HG03159 (cell line): ENCODE measurements at regions not wholly inside any gene's neighbourhood (a gene's known extent, or its start where the extent isn't known, plus 50 kb on each side); places are given as distances from the start of the nearest gene placed in this dataset.

Experiments used
- ATAC-seq: cut with Tn5 transposase; IDR thresholded peaks from one replicate; pipeline ENCODE4 v1.9.1; 2021; ENCODE audit warnings: mild to moderate bottlenecking, moderate library complexity; ENCODE audit not compliant: unreplicated experiment

DNA sequence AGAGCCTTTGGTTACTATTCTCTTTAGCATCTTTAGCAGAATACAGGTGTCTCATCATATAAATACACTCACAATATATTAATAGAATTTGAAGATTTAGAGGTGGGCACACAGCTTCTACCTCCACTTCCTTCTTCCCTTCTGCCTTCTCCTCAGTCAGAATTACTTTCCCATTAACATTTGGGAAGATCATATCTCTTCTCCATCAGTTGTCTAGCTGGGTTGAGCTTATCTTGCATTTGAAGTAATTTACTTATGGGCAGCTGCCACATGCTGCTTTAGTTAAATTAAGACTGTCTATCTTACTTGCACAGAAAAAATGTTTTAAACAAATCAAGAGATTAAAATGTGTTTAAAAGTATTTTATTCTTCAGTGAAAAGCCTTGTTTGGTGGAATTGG, 110.1 kb upstream of the ASIC2 start:
- no peak for ATAC-seq

DNA sequence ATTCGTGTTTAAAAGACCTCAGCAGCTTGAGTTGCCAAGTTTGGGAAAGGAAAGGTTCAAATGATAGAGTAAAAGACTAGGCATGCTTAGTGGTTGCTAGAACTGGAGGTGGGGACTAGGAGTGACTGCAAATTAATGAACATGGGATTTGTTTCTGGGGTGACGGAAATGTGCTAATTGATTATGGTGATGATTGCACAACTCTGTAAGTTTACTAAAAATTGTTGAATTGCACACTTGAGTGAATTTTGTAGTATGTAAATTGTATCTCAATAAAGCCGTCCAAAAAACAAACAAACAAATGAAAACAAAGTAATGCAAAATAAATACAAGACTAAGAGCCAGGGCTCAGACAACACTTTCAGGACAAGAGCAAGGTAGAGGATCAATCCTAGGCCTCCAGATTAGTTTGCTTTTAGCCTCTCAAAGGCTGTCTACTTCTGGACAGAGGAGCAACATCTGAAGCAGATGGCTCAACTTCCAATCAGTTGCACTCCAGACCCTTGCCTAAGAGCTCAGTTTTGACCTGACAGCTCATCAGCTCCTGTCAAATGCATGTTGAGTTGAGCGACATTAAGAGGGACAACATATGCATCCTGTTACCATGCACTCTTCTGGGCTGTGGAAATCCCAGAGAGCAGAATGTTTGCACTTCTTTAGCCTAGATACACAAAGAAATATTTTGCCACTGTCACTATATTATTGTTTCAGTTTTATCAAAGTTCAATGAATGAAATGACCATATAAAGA, 111.2 kb upstream of the ASIC2 start:
- no peak for ATAC-seq

DNA sequence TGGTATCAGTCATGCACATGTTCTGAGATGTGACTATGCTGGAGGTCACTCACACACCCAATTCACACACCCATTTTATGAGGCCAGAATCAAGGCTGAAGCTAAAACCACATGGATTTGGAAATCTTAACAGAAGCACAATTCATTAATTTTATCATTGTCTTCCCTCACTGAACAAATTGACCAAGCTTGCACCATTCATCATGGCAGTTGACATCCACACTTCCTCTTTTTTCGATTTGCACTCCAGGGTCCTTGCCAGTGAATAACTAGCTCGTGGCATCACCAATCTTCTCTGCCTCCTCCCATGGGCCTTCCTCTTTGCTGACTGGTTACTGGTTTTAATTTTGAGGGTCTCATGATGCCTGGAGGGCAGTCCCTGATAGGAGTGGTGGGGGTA, 123.0 kb upstream of the ASIC2 start:
- no peak for ATAC-seq

DNA sequence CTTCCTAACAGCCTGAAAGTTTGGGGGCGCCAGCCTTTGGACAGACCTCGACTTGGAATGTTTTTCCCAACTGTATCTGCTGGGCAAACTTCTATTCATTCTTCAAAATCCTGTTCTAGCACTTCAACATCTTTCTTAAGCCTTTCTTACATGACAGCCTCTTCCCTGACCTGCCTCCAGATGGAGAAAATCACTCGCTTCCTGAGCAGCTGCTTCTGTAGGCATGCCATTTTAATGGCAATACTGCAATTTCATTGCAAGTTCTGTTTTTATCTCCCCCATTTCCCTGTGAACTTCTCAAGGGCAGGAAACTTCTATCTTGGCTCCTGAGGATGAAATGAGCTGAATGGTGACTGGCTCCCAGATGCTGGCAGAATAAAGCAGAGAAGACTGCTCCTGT, 128.8 kb upstream of the ASIC2 start:
- no peak for ATAC-seq

DNA sequence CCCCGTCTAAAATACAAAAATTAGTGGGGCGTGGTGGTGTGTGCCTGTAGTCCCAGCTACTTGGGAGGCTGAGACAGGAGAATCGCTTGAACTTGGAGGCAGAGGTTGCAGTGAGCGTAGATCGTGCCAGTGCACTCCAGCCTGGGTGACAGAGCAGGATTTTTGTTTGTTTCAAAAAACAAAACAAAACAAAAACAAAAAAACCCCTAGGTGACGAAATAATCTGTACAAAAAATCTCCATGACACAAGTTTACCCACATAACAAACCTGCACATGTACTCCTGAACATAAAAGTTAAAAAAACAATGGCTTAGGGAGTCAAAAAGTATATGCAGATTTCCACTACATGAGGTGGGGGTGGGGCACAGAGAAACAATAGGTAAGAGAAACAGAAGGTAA, 140.5 kb upstream of the ASIC2 start:
- no peak for ATAC-seq

DNA sequence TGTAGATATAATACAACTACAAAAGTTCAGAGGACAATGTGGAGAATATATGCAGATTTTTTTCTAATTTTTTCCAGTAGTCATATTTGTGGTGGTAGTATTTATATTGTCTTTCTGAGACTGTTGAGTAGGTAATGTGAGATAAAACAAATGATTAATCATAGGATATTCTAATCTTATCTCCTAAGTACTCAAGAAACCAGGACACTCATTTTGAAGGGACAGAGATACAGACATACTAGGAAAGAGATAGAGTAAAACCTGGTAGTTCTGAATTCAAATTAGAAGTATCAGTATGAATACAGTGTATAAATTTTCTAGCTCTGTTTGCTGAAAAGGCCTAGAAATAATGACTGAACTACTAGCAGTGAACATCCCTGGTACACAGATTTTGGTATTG, 141.7 kb upstream of the ASIC2 start:
- no peak for ATAC-seq

DNA sequence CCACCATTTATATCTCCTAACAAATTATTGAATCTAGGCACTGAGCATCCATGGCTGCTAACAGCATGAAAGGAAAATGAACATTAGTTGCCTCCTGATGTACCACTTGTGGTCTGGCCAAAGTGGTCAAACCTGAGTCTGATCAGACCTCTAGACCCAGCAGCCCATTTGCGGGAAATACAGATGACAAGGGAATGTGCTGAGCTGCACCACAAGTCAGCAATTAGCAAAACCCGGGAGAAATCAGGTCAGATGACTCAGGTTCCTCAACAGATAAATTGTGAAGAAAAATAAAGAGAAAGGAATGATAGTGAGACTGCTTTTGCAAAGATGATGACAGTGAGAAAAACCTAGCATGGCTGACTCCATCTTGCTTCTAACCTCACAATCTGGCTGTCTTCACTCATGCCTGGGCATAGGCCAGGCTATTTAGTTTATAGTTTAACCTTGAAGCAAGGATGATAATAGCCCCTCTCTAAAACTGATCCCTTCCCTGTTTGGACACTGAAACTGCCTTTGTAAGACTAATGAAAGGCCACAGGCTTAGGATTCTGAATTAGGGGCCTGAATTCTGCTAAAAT, 142.7 kb upstream of the ASIC2 start:
- no peak for ATAC-seq

DNA sequence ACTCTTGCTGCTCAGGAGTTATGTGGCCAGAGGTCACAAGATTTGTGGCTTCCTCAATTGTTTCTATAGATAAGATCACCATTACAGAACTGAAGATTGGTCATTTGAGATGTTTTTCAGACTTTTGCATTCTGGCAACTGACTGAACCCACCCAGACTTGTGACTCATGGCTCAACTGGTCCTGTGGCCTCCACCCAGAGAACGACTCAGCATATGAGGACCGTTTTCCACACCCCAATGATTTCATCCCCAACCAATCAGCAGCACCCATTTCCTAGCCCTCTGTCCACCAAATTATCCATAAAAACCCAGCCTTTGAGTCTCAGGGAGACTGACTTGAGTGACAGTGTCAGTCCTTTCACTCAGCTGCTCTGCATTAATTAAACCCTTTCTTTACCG, 143.2 kb upstream of the ASIC2 start:
- ATAC-seq: no peak

DNA sequence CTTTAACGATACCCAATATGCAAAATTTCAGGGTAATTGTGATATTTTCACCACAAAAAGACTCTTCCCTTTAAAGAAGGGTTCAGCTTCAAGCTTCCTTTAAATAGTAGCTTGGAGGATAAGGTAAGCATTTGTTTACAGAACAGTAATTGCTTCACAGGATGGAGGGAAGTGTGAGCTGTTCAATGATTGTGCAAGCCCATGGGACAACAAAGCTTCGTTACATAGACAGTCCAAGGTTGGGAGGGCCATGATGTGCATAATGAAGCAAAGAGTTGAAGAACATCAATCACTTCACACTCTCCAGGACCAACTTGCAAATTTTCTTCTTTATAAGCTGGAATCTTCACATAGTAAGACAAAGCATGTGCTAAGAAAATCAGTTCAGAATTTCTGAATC, 145.0 kb upstream of the ASIC2 start:
- ATAC-seq: no peak

DNA sequence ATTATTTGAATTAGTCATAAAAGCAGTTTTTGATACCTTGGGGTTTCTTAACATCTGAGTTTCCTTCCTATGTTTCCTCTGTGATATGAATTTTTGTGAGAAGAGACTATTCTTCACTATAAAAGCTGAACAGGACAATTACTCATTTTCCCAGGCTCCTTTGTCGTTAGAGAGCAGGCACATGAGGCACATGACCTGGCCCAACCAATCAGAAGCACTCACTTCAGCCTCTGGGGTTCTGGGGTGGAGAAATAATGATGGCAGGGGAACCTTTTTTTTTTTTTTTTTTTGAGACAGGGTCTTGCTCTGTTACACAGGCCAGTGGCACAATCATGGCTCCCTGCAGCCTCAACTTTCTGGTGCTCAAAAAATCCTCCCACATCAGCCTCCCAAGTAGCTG, 145.5 kb upstream of the ASIC2 start:
- no peak for ATAC-seq

DNA sequence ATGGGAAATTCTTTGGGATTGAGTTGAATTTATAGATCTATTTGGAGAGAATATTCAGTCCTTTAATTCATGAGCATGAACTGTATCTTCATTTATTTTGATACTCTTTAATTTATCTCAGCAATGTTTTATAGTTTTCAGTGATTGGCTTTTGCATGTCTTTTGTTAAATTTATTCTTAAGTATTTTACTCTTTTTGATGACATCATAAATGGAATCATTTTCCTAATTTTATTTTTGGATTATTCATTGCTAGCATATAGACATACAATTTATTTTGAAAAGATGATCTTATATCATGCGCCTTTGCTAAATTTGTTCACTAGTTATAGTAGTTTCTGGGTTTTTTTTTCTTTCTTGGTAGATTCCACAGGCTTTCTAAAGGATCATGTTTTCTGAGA, 149.2 kb upstream of the ASIC2 start:
- ATAC-seq: no peak

DNA sequence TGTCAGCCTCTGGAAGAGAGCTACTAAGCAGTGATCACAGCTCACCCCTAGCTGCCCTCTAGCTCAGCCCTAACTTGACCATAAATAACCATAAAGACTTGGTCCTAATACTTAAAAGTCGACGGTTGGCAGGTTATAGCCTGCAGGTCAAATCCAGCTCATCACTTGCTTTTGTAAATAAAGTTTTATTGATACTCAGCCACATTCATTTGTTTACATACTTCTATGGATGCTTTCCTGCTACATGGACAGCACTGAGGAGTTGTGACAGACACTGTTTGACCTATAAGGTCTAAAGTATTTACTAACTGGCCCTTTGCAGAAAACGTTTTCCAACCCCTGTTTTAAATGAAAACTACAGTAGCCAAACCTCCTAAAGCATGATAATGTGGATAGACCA, 151.6 kb upstream of the ASIC2 start:
- no peak for ATAC-seq

DNA sequence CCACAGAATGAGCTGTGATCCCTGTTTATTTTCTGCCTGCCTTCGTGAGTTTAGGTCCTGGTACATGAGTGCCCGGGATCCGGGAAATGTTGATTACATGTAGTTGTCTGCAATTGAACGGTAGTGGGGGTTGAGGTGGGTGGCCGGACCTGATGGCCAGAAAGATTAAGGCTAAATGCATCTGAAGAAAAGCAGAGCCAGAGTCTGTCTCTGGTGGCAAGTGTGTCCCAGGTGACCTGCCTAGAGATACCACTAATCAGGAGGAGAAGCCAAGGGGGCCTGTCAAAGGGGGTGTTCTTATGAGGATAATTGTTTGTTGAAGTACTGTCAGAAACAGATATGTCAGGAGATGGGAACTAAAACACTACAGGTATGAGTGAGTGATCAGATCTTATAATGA, 154.0 kb upstream of the ASIC2 start:
- no peak for ATAC-seq

DNA sequence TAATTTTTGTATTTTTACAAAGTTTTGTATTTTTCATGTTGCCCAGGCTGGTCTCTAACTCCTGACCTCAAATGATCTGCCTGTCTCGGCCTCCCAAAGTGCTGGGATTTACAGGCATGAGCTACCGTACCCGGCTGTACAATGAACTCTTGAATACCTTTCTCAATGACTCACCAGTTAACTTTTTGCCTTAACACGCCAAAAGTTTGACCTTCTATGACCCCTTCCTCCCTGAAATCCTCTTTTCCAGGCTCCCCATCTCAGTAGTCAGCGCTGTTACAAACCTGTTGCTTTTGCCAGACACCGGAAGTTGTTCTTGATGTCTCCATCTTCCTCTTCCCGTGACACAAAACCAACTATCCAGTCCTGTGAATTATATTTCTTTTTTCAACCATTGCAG, 158.1 kb upstream of the ASIC2 start:
- ATAC-seq: no peak

DNA sequence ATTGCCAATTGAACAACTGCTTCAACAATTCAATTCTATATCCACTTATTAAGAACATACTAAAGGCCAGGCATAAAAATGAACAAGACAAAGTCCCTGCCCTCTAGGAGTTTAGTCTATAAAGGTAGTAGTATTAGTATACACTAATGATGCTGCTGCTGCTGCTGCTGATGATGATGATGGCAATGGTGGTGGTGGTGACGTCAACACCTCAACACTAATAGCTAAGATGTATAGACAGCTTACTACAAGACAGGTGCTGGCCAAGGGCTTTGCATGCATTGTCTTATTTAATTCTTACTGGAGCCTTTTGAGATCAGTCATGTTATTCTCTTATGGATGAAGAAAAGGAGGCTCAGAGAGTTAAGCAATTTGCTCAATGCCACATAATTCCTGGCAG, 164.4 kb upstream of the ASIC2 start:
- ATAC-seq: no peak

DNA sequence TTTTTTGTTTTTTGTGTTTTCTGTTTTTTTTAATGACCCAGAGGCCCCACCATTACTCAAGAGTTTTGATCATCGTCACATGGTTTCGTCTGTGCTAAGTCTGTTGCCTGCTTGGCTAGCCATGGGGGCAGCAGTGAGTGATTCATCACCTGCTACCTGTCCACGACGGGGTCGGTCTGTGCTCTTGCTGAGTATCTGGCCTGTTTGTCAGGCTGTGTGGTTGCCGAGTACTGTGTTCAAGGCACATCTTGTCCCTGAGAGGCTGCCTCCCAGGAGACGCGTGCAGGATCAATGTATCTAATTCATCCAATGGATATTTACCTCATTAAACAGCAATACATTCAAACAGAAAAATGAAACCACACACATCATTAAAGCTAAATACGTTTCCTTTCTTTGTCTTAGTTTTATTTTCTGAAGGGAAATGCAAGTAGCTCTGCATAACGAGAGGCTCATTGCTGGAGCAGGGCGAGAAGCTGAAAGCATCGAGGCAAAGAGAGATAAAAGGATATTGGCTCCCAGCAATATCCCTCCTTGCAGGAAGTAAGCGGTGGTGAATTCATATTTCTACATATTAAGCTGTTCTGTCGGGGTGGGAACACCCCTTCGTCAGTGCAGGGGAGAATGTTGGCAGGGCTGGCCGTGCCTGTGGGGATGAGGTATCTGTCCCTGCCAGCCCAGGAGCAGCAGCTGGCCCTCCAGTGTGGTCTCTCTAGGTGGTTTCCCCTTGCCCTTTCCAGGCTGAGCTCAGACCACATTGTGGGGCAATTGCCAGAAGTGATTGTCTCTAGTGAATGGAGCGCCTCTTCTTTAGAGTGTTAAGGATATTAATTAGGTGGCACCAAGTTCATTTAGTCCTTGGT, 166.2 kb upstream of the ASIC2 start:
- no peak for ATAC-seq

DNA sequence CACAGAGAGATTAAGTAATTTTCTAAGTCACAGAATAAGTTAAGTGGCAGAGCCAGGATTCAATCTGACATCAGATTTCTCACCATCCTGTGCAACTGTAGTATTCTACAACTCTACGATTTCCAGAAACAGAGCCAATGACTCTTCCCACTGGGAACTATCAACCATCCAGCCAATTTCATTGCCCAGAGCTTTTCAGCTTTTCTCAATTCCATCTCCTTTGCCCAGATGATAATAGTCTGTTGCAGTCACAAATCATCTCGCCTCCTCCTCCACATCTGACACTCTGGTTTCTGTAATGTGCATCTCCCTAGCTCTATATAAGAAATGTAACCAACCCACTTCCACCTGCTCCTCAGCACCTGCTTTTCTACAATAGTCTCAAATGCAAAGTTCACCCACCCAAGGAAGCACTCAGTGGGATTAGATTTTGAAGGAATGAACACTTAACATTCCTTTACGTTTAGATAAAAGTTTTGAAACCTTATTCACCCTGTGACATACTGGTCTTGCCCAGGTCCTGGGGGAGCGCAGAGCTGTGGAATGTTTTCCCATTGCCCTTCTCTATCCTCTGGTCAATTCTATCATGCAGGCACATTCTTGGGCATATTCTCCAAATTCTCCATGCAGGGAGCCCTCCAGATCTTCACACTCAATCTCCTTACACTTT, 167.8 kb upstream of the ASIC2 start:
- ATAC-seq: no peak

DNA sequence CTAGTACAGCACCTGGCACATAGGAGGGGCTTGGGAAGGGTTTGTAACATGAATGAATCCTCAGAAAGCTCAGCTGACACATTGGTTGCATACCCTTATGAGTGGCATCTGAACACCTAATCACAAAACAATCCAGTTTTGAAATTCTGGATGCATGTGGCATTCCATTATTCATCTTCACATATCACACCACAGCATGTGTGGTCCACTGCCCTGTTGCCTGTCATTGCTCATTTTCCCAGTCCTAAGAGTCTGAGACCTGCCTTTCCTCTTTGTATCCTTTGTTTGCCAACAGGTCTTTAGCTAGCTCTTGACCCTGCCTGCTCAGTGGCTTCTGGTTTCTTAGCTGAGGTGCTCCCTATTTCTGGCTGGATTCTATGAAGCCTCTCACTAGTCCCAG, 170.8 kb upstream of the ASIC2 start:
- no peak for ATAC-seq

DNA sequence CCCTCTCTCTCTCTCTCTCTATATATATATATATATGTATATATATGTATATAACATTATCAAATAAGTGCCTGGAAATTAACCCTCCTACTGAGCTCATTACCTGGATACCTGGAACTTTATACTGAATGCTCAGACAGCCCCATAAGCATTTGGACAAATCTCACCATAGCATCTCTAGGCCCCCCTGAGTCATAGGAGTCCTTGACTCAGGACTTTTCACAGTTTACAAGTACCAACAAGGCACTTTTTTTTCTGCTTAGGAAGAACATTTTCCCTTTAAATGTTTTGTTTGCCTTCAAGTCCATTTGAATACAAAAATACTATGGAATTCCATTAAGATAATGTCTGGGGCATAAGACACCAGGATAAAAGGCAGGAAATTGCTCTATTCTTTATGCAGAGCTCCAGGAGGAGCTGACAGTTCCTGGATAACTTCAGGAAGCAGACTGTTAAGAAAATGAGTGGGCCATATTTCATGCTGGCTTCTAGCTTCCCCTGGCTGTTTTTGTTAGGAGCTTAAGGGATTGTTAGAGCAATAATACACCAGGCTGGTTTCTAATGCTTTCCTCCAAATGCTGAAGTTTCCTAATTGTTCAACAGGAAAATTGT, 171.7 kb upstream of the ASIC2 start:
- no peak for ATAC-seq

DNA sequence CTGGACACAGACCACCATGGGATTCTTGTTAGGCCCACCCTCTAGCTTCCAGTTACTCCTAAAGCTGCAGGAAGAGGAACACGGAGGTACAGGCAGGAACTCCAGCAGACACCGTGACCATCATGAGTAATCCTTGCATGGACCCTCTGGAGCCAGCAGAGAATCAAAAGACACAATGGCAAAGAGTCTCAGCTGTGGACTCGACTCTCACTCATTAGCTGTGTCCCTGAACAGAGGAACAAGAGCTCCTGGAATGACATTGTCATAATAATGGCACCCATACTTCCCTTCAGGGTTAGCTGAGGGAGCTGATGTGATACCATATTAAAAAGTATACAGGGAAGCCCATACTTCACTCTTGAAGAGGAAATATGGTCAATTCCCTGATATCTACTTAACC, 176.3 kb upstream of the ASIC2 start:
- no peak for ATAC-seq

DNA sequence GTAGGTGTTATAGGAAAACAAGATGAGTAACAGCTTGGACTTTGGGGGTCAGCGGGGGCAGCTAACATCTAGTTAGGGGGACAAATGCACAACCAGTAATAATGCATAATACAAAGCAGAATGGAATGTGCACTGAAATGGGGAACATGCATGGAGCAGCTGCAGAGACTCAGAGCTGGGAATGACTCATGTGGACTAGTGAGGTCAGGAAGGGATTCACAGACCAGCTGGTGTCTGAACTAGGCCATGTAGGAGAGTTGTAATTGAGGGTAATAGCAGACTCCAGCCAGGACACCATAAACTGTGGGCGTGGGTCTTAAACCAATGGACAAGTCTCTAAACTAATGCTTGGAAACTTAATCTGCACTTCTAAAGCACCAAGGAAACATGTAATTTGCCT, 176.8 kb upstream of the ASIC2 start:
- no peak for ATAC-seq
